ENCODE measurements at regions not wholly inside any gene's neighbourhood (a gene's known extent, or its start where the extent isn't known, plus 50 kb on each side); places are given as distances from the start of the nearest gene placed in this dataset.
A peak's percentile ranks its signal among the peaks of the same experiment; 100 is the strongest.

DNA sequence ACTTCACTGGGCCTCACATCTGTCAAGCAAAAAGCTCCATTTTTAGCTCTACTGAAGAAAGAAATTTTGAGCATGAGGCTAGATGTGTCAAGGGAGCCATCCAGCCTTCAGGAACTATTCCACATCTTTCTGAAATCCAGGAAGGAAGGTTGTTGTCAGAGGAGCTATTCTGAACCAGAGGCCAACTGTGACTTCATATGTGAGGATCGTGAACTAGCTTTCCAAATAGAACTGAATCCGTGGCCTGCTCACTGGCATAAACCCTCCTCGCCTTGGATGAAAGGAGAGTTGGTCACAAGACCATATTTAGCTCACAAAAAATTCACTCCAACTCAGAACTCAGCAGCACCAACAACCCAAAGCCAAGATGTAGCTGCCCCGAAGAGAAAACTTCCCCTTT is 195.8 kb downstream of the FOXO1 start:
- no peak for DNase-seq

DNA sequence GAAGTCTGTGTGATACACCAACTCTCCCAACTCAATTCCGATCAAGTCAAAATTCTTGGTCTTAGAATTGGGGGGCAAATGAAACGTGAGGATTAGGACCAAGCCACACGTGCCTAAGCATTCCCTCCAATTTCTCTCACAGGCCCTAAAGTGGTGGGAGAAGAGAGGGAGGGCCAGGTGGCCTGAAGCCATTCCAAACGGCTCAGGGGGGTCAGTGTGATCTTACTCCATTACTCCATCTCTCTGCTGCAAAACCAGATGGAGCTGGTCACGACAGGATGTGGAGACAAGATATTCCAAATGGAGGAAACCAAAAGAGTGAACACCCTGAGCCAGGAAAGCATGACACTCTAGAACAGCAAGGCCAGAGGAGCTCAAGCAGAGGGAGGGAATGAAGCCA is 195.4 kb downstream of the FOXO1 start:
- DNase-seq: no peak

DNA sequence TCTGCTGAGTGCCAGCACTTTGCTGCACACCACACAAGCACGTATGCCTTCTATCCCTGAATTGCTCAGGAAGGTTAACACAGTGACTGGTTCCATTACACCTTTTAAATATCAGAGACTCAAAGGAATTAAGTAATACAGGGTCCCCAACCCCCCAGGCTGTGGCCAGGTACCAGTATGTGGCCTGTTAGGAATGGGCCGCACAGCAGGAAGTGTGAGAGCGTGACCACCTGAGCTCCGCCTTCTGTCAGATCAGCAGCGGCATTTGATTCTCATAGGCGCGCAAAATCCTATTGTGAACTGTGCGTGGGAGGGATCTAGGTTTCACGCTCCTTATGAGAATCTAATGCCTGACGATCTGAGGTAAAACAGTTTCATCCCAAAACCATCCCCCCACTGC is 194.5 kb downstream of the FOXO1 start:
- DNase-seq: no peak

DNA sequence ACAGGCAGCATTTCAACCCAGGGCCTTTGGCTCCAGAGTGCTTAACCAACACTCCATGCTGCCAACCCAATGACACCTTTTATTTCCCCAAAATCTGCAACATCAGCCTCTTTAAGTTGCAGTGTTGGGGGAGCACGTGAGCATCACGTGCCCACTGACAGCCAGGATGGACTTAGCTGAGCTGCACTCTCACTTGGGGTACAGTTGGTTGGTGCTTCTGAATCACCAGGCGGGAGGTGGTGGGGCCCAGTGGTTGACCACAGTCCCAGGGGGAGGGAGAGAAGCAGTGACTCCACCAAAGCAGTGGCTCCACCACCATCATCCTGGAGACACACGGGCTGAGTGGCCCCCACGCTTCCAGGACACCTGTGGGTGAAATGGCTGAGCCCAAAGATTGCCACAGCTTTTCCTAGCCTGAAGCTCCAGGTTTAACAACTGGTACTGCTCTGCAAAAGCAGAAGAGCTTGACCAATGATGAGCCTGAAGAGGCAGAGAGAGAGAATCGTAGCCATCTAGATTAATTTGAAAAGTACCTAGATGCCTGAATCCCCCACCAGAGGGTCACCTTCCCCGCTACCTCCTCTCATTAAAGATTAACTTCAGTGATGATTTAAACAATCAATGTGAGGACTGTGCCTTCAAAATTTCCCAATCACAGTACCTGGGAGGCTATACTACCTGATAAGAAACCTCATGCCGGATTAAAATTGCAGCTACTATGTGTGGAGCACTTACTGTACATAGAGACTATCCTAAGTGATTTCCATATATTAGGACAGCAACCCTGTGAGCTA is 193.8 kb downstream of the FOXO1 start:
- no peak for DNase-seq

GRCh38 chr13:40475617-40476016 is 190.8 kb downstream of the FOXO1 start:
- no peak for DNase-seq

DNA sequence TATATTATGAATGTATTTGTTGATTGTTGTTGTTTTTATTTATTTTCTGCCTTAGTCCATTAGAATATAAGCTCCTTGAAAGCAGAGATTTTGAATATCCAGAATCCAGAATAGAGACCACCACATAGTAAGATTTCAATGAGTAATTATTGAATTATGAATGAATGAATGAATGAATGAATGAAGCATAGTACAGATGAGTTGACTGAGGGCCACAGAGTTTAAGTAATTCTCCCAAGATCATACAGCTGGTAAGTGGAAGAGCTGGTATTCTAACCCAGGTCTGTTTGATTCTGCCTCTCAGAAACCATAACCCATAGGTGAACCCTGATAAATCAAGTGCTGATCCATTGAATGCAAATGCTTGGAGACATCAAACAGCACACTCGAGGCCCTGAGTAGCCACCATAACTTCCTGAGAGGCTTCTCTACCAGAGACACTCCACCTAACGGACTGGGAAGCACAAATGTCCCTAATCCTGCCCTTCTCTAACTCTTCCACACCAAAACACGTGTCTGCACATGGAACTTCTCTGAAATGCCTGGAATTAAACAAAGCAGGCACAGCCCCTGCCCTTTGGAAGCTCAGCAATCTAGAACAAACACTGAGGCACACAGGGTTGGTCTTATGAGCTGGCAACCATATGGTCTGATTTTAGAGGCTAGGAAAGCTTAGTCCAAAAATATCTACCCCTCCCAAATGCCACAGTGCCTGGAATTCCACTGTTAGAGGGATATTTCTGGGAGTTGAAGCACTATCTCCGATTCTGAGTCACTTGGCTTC is 190.1 kb downstream of the FOXO1 start:
- DNase-seq: no peak

DNA sequence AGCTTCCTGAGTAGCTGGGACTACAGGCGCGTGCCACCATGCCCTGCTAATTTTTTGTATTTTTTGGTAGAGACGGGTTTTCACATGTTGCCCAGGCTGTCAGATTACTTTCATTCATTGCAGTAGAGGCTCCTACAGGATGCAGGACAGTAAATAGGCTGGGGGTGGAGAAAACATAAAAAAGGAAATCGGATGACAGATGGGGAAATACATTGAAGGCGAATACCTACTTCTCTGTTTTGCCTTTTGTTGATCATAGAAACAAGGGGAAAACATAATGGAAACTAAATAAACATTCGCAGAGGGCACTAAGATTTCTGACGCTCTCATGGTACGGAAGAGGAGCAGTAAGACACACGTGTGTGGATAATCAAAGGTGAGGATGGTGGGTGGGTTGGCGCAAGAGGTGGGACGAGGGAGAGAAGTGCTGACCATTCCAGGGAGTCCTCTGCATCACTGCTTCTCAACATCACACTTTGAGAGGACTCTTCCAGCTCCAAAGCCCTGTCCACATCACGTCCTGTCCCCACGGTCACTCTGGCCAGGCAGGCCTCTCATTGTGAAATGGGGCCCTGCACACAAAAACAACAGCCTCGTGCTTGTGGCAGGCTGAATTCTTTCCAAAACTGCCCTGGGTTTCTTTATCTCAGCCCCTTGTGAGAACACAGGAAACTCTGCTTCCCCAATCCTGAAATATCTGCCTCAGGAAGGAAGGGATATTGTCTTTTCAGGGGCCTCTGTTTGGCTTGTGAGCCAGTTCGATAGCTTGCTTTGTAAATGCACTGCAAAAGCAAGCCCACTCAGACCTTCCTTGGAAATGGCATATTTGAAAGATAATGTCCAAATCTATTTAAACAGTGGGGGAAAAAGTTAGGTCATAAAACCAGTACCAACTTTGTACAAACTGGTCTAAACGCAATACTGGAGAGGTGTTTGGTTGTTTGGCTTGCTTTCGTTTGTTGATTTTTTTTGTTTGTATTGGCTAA is 188.5 kb downstream of the FOXO1 start:
- no peak for DNase-seq

- no peak for DNase-seq
Observed at GRCh38 chr13:40478775-40479174, 187.7 kb downstream of the FOXO1 start.

DNA sequence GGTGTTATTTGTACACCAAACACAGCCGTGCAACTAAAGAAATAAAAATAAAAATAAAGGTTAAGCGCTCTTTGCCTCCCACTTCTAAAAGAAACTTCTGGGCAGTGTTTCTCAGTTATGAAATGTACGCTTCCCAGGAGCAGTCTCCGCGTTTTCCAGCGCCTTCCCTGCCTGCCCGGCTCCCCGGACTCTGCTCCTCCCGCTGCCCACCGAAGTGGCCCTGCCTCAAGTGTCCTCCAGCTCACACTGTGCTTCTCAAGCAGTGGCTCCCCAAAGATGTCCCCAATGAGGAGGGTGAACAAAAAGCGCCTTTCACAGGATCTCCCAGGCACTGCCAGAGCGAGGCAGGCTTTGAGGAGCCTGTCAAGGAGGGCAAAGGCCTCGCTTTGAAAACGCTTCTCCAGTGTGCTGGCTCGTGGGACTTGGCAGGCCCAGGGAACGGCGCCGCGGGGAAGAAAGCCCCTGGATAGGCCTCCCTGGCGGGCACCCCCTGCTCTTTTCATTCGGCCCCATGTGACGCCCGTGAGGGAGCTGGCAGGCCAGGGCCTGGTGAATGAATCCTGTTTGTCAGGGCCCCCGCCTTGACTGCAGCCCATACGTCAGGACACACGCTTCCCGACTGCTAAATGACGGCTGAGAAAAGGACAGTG is 187.1 kb downstream of the FOXO1 start:
- DNase-seq: no peak

GRCh38 chr13:40480012-40480914 is 186.2 kb downstream of the FOXO1 start:
- DNase-seq: no peak

DNA sequence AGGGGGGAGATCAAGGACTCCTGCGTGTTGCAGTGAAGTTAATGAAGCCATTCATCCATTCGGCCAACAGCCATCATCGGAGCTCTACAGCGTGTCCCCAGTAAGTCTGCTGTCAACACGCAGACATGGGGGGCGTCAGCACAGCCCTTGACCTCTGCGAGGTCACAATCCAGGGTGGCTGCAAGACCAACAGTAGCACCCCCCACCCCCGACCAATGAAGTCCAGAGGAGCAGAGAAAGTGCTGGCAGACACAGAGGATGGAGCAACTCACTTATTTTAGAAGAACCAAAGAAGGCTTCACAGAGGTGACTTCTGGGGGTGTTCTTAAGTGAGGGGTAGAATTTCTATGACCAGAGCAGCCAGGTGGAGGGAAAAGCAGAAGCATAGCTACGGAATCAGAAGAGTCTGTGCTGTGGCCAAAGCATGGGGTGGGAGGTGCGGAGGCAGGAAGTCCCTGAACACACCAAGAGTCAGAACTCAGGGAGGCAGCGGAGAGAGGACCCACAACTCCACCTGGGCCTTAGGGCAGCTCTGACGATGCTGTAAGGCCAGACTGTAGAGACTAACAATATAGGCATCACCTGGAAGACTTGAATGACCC is 185.4 kb downstream of the FOXO1 start:
- DNase-seq: no peak

DNA sequence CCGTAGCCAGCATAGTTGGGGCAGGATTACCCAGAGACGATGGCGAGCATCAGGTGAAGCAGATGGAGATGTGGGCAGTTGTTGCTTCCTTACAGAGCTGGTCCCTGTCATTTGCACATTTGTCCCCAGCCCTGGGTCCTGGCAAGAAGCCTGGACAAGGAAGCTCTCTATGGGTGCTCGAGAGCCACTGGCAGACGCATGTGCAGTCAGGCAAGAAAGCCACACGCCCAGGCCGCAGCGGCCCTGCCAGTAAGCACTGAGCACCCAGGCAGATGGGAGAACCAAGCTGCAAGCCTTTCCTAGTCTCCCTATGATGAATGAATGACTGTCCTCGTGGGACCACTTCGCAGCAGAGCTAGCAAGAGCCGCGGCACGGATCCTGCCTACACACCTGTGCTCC is 182.8 kb downstream of the FOXO1 start:
- DNase-seq: no peak

DNA sequence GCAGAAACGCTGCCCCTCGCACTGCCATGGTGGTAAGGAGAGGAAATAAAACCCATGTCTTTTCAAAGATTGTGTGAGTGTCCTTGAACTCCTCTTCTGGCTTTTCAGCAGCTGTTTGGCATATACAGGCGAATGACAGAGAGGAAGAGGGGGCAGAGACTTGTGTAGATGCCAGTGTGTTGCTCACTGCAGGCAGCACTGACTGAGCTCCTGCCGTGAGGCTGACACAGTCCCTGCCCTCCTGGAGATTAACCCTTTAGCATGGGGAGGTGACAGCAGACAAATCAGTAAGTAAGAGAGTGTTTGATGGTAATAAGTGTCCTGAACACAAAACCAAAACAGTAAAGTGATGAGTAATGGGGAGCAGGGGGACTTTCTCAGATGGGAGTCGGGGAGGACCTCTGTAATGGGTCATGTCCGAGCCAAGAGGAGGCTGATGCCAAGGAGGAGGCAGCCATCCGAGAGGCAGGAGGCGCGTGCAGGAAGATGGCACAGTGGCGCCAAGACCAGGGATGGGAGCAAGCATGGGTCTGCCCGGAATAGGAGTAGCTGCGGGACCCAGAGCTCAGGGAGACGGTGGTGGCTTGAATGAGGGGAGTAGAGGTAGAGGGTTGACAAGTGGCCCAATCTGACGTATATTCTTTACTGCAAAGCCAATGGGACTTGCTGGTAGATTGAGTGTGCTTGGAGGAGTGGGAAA is 182.2 kb downstream of the FOXO1 start:
- no peak for DNase-seq

DNA sequence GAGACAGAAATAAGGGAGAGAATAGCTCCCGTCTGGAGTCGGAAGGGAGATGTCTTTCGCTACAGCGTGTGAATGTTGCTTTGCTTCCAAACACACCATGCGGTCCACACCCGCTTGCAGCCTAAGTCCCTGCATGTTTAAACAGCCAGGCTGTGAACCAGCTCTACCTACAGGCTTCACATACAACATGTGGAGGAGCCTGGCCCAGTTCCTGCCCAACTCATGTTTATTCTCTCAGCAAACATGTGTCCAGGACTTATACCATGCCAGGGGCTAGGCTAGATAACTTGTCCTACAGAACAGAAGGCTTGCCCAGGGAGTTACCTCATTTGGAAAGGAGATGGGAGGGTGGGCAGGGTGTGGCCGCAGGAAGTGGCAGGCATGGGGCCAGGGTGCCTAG is 181.5 kb downstream of the FOXO1 start:
- DNase-seq: no peak

- DNase-seq: peak; percentile 60 to 66
Observed at GRCh38 chr13:40485611-40486517, 180.6 kb downstream of the FOXO1 start.

- no peak for DNase-seq
Observed at GRCh38 chr13:40486518-40487163, 179.8 kb downstream of the FOXO1 start.

- no peak for DNase-seq
Observed at GRCh38 chr13:40488869-40489391, 177.5 kb downstream of the FOXO1 start.

GRCh38 chr13:40490086-40490758 is 176.2 kb downstream of the FOXO1 start:
- DNase-seq: peak; percentile 46 to 51
